Mesenchymal stem cell (in vitro differentiated cells and primary cell): ENCODE measurements at regions not wholly inside any gene's neighbourhood (a gene's known extent, or its start where the extent isn't known, plus 50 kb on each side); places are given as distances from the start of the nearest gene placed in this dataset.
"Not testable (repeated sequence)": the region's sequence is repeated elsewhere in the genome, so short reads cannot be mapped to it uniquely, and the experiment has no call there.

ENCODE experiments used
- DNase-seq: peaks from one replicate; pipeline ENCODE4 v3.0.0-alpha.2; 2013
- H2AFZ ChIP-seq: one replicate; pipeline ENCODE4 v1.6.1; 2013; ENCODE audit warnings: low read depth, mild to moderate bottlenecking, control low read depth, inconsistent platforms, low read length, moderate library complexity
- H2AK5ac ChIP-seq: 2 replicates; pipeline ENCODE4 v1.6.1; 2013; ENCODE audit warnings: low read length, moderate library complexity, mild to moderate bottlenecking, inconsistent platforms; ENCODE audit not compliant: severe bottlenecking
- H2BK120ac ChIP-seq: one replicate; pipeline ENCODE4 v1.6.1; 2013; ENCODE audit warnings: low read depth, mild to moderate bottlenecking, inconsistent platforms, low read length, moderate library complexity
- H2BK12ac ChIP-seq, 2 experiments: one replicate each; pipeline ENCODE4 v1.6.1; 2013; ENCODE audit warnings: inconsistent platforms in 2 of 2, low read length in 2 of 2, mild to moderate bottlenecking in 2 of 2, moderate library complexity in 2 of 2, control low read depth in 1 of 2
- H2BK15ac ChIP-seq: one replicate; pipeline ENCODE4 v1.6.1; 2013; ENCODE audit warnings: mild to moderate bottlenecking, low read depth, inconsistent platforms; ENCODE audit not compliant: poor library complexity, severe bottlenecking
- H2BK5ac ChIP-seq: 2 replicates; pipeline ENCODE4 v1.6.1; 2013; ENCODE audit warnings: low read depth, mild to moderate bottlenecking, low read length, control low read depth, inconsistent platforms; ENCODE audit not compliant: poor library complexity, severe bottlenecking
- H3K14ac ChIP-seq, 2 experiments: one replicate each; pipeline ENCODE4 v1.6.1; 2013; ENCODE audit warnings: inconsistent platforms in 2 of 2, low read length in 2 of 2, control low read depth in 1 of 2, mild to moderate bottlenecking in 1 of 2, moderate library complexity in 1 of 2
- H3K18ac ChIP-seq, 2 experiments: one replicate each; pipeline ENCODE4 v1.6.1; 2013; ENCODE audit warnings: inconsistent platforms in 2 of 2, low read length in 2 of 2, control low read depth in 1 of 2, low read depth in 1 of 2, mild to moderate bottlenecking in 1 of 2
- H3K23ac ChIP-seq, 2 experiments: one replicate each; pipeline ENCODE4 v1.6.1; 2013; ENCODE audit warnings: inconsistent platforms in 2 of 2, low read length in 2 of 2, mild to moderate bottlenecking in 2 of 2, moderate library complexity in 2 of 2, control low read depth in 1 of 2
- H3K27ac ChIP-seq: 2 replicates; pipeline ENCODE4 v1.5.1; 2013; ENCODE audit warnings: mild to moderate bottlenecking, moderate library complexity, low read length, control low read depth, inconsistent platforms; ENCODE audit not compliant: poor library complexity, severe bottlenecking
- H3K27me3 ChIP-seq, 2 experiments: 2 replicates each; pipeline versions ENCODE4 v1.6.1 to v1.7.0; 2013; ENCODE audit warnings: low read length in 2 of 2, mild to moderate bottlenecking in 2 of 2, moderate library complexity in 2 of 2, control low read depth in 1 of 2, inconsistent platforms in 1 of 2; ENCODE audit not compliant: control insufficient read depth in 1 of 2, insufficient read depth in 1 of 2
- H3K36me3 ChIP-seq, 2 experiments: 2 replicates each; pipeline versions ENCODE4 v1.6.1 to v1.7.0; 2013; ENCODE audit warnings: low read length in 2 of 2, control low read depth in 1 of 2, inconsistent platforms in 1 of 2, low read depth in 1 of 2, mild to moderate bottlenecking in 1 of 2; ENCODE audit not compliant: insufficient read depth in 2 of 2, control insufficient read depth in 1 of 2
- H3K4ac ChIP-seq, 2 experiments: one replicate each; pipeline ENCODE4 v1.6.1; 2013; ENCODE audit warnings: inconsistent platforms in 2 of 2, low read length in 2 of 2, mild to moderate bottlenecking in 2 of 2, moderate library complexity in 2 of 2, control low read depth in 1 of 2, low read depth in 1 of 2
- H3K4me1 ChIP-seq: 2 replicates; pipeline ENCODE4 v1.6.1; 2013; ENCODE audit warnings: low read depth, low read length, control low read depth; ENCODE audit not compliant: control insufficient read depth, insufficient read depth
- H3K4me2 ChIP-seq: 2 replicates; pipeline ENCODE4 v1.6.1; 2013; ENCODE audit warnings: low read length, mild to moderate bottlenecking, inconsistent platforms; ENCODE audit not compliant: poor library complexity, severe bottlenecking
- H3K4me3 ChIP-seq, 2 experiments: 2 replicates each; pipeline versions ENCODE4 v1.5.1 to v1.7.0; 2013; ENCODE audit warnings: low read length in 2 of 2, mild to moderate bottlenecking in 2 of 2, control low read depth in 1 of 2, low read depth in 1 of 2; ENCODE audit not compliant: insufficient read depth in 1 of 2
- H3K79me1 ChIP-seq: replicated peaks from 2 replicates; pipeline ENCODE4 v1.6.1; 2013; ENCODE audit warnings: mild to moderate bottlenecking, control low read depth, low read length, inconsistent platforms; ENCODE audit not compliant: poor library complexity, severe bottlenecking
- H3K9ac ChIP-seq: 2 replicates; pipeline ENCODE4 v1.7.0; 2013; ENCODE audit warnings: mild to moderate bottlenecking, low read length, moderate library complexity
- H3K9me3 ChIP-seq: 2 replicates; pipeline ENCODE4 v1.7.0; 2013; ENCODE audit warnings: mild to moderate bottlenecking, low read length; ENCODE audit not compliant: control insufficient read depth
- H4K8ac ChIP-seq: one replicate; pipeline ENCODE4 v1.6.1; 2013; ENCODE audit warnings: inconsistent platforms, mild to moderate bottlenecking, low read length, moderate library complexity
- H4K91ac ChIP-seq: one replicate; pipeline ENCODE4 v1.6.1; 2013; ENCODE audit warnings: mild to moderate bottlenecking, low read length, inconsistent platforms
- WGBS: methylation state at CpG from one replicate; pipeline ENCODE4 v1.1.7; 2013; ENCODE audit warnings: mixed read lengths; 5-methylcytosine and 5-hydroxymethylcytosine counted together

DNA sequence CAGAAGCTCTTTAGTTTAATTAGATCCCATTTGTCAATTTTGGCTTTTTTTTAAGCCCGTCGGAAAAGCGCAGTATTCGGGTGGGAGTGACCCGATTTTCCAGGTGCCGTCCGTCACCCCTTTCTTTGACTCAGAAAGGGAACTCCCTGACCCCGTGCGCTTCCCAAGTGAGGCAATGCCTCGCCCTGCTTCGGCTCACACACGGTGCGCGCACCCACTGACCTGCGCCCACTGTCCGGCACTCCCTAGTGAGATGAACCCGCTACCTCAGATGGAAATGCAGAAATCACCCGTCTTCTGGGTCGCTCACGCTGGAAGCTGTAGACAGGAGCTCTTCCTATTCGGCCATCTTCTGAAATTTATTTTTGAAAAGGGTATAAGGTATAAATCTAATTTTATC lies 433.4 kb upstream of the NRG3 start:
- not testable (repeated sequence) for H3K4ac ChIP-seq, H3K36me3 ChIP-seq, H2BK12ac ChIP-seq, H3K14ac ChIP-seq, H3K23ac ChIP-seq, H3K18ac ChIP-seq, H3K4me2 ChIP-seq, H4K91ac ChIP-seq, H2BK120ac ChIP-seq, H3K4me3 ChIP-seq, H2AFZ ChIP-seq, DNase-seq, H2BK15ac ChIP-seq, H3K4me1 ChIP-seq, H2BK5ac ChIP-seq, H3K79me1 ChIP-seq, H3K27ac ChIP-seq, H3K27me3 ChIP-seq, H3K9ac ChIP-seq, H2AK5ac ChIP-seq, H4K8ac ChIP-seq
- H3K9me3 ChIP-seq: peaks cover 17% of the 10 kb centered on the region
- WGBS: 95% methylated on average over 16 of the region's 21 CpGs

DNA sequence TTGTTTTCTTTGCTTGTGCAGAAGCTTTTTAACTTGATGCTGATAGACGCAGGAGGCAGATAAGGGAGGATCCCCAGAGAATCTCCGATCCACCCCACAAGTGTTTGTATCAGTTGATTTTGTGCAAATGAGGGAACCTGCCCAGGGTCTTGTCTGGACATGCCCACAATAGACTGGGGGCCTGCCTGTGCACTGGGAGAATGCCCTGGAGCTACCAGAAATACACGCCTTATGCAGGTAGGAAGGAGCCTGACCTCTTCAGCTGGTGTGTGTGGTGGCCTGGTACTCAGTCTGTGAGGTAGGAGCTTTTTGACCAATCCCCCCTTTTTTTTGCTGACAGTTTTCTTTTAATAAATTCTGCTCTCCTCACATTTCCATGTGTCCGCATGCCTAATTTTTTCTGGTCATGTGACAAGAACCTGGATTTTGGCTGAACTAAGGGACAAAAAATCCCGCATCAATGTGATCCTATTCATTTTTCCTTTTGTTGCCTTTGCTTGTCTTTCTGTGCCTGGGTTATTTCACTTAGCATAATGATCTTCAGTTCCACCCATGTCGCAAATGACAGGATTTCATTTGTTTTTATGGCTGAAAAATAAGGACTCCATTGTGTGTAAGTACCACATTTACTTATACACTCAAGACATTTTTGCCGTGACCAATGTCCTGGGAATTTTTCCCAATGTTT lies 430.6 kb upstream of the NRG3 start:
- no peak overlapping the region for H3K27ac ChIP-seq
- no peaks in the 10 kb centered on the region for H3K36me3 ChIP-seq
- no peak overlapping the region for H3K18ac ChIP-seq
- H2BK5ac ChIP-seq: no peak overlapping the region
- no peak overlapping the region for H2BK120ac ChIP-seq
- H3K79me1 ChIP-seq: no peaks in the 10 kb centered on the region
- no peak overlapping the region for H3K4me3 ChIP-seq
- no peak overlapping the region for H3K9ac ChIP-seq
- no peak overlapping the region for H2BK12ac ChIP-seq
- H3K23ac ChIP-seq: no peak overlapping the region
- H3K4ac ChIP-seq: no peak overlapping the region
- 98% methylated on average over 4 of the region's 7 CpGs for WGBS
- H4K91ac ChIP-seq: no peak overlapping the region
- no peak overlapping the region for H2AFZ ChIP-seq
- no peak for DNase-seq
- H3K4me2 ChIP-seq: no peak overlapping the region
- H3K14ac ChIP-seq: no peak overlapping the region
- H3K27me3 ChIP-seq: no peaks in the 10 kb centered on the region
- H2BK15ac ChIP-seq: no peak overlapping the region
- H4K8ac ChIP-seq: no peak overlapping the region
- no peak overlapping the region for H2AK5ac ChIP-seq
- H3K9me3 ChIP-seq: peaks cover 16% of the 10 kb centered on the region
- peaks cover 2% of the 10 kb centered on the region for H3K4me1 ChIP-seq

DNA sequence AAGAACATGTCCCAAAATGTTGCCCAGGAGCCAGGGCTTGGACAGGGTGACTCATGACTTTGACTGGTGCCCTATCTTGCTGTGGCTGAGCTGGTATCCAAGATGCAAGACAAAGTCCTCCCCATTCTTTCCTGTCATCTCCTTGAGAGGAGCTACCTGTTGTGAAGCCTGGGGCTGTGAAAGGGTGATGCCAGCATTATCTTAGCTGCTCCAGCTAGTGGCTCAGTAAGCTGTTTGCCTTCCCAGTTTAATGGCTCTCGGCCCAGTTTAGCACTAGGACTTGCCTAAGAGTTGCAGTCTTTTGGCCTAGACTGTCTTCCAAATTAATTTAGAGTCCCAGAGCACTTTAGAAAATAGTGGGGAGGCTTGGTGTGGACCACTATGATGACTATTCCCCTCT lies 424.3 kb upstream of the NRG3 start:
- peaks cover 12% of the 10 kb centered on the region for H3K9me3 ChIP-seq
- no peak overlapping the region for H3K4me3 ChIP-seq
- H2AFZ ChIP-seq: no peak overlapping the region
- H3K18ac ChIP-seq: no peak overlapping the region
- H4K91ac ChIP-seq: no peak overlapping the region
- WGBS: 58% methylated on average over 1 of the region's 1 CpG
- no peak overlapping the region for H2BK120ac ChIP-seq
- H3K4me2 ChIP-seq: no peak overlapping the region
- no peak overlapping the region for H3K9ac ChIP-seq
- no peak overlapping the region for H3K14ac ChIP-seq
- no peaks in the 10 kb centered on the region for H3K4me1 ChIP-seq
- no peak overlapping the region for H2BK12ac ChIP-seq
- H2BK15ac ChIP-seq: no peak overlapping the region
- no peaks in the 10 kb centered on the region for H3K36me3 ChIP-seq
- H3K23ac ChIP-seq: no peak overlapping the region
- H4K8ac ChIP-seq: no peak overlapping the region
- no peak overlapping the region for H2BK5ac ChIP-seq
- no peaks in the 10 kb centered on the region for H3K27me3 ChIP-seq
- no peak overlapping the region for H2AK5ac ChIP-seq
- no peaks in the 10 kb centered on the region for H3K79me1 ChIP-seq
- H3K27ac ChIP-seq: no peak overlapping the region
- no peak overlapping the region for H3K4ac ChIP-seq
- no peak for DNase-seq

DNA sequence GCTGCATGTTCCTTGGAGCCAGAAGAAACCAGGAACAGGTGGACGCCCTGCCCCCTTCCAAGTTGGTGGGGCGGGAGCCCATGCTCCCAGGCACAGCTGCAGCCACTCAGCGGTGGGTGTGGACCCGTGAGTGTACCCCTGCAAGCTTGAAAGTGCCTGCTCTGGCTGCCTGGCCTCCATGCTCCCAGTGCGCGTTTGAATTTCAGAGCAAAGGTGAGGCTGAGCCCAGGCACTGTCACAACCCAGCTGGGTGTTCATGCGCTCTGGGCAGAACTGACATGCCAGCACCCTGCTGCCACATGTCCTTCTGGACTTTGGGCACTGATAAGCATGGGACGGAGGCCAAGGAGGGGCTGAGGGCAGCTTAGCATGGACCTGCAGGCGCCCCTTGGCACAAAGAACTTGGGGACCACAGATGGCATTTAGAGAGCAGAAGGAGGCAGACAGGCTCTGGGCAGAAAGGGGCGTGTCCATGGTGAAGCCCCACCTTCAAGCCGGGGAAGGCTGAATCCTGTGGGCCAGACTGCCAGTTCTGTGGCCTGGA lies 402.0 kb upstream of the NRG3 start:
- H3K9ac ChIP-seq: no peak overlapping the region
- H2BK120ac ChIP-seq: no peak overlapping the region
- H2AFZ ChIP-seq: no peak overlapping the region
- WGBS: 84% methylated on average over 11 of the region's 11 CpGs
- H3K4me2 ChIP-seq: no peak overlapping the region
- H3K27me3 ChIP-seq: no peaks in the 10 kb centered on the region
- H3K27ac ChIP-seq: no peak overlapping the region
- H4K91ac ChIP-seq: no peak overlapping the region
- no peaks in the 10 kb centered on the region for H3K79me1 ChIP-seq
- H2BK5ac ChIP-seq: no peak overlapping the region
- no peak overlapping the region for H4K8ac ChIP-seq
- H3K23ac ChIP-seq: no peak overlapping the region
- no peak overlapping the region for H3K14ac ChIP-seq
- H3K36me3 ChIP-seq: no peaks in the 10 kb centered on the region
- H3K9me3 ChIP-seq: peaks cover 24% of the 10 kb centered on the region
- H3K4ac ChIP-seq: no peak overlapping the region
- H2BK12ac ChIP-seq: no peak overlapping the region
- no peak overlapping the region for H2AK5ac ChIP-seq
- no peaks in the 10 kb centered on the region for H3K4me1 ChIP-seq
- no peak overlapping the region for H3K18ac ChIP-seq
- H2BK15ac ChIP-seq: no peak overlapping the region
- no peak for DNase-seq
- H3K4me3 ChIP-seq: no peak overlapping the region
